Mammary epithelial cell (primary cell): ENCODE measurements at regions not wholly inside any gene's neighbourhood (a gene's known extent, or its start where the extent isn't known, plus 50 kb on each side); places are given as distances from the start of the nearest gene placed in this dataset.

Source experiments
- CTCF ChIP-seq, 2 donors: IDR thresholded peaks in 1 of 2; conservative IDR thresholded peaks in 1 of 2; 2 replicates each; pipeline ENCODE4 v1.5.1; 2011 to 2012; ENCODE audit warnings: inconsistent platforms in 2 of 2, low read length in 2 of 2, mild to moderate bottlenecking in 2 of 2, control low read depth in 1 of 2, low read depth in 1 of 2; ENCODE audit not compliant: insufficient read depth in 1 of 2; ENCODE audit errors: extremely low read depth in 1 of 2
- EZH2 ChIP-seq: IDR thresholded peaks from 2 replicates; pipeline ENCODE4 v1.6.1; 2012; ENCODE audit warnings: low read length, inconsistent platforms, borderline replicate concordance

- TF ChIP-seq CTCF (conservative IDR thresholded peaks at IDR 0.05 in 1 of 2, IDR thresholded peaks at IDR 0.05 in 1 of 2; ENCODE audit: extremely low read depth in 1 of 2, insufficient read depth in 1 of 2, low read depth in 1 of 2, low read length in 2 of 2) (no peak), EZH2 (no peak)
Observed at GRCh38 chr11:24064309-24064903, 432.4 kb upstream of the LUZP2 start.
